ENCODE measurements at regions not wholly inside any gene's neighbourhood (a gene's known extent, or its start where the extent isn't known, plus 50 kb on each side); places are given as distances from the start of the nearest gene placed in this dataset.

DNA sequence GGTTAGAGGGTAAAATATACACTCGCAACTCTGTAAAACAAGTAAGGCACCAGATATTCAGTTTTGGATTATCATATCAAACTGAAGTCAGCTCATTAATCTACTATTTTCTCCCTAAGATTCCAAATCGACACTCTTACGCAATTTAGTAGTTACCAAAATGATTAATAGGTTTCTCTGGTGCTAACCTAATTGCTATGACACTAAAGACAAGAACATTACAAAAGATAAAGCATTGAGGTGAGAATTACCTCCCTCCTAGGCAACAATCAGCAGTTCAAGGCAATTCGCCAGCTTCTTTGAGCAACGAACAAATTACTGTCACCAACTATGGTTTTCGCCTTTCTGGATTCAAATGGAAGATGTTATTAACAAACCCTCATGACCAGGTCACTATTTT lies 1305.0 kb downstream of the ROBO2 start:
- H2AFZ ChIP-seq (ENCODE audit: low read length): no peak overlapping the region
- H3K4me2 ChIP-seq (ENCODE audit: extremely low read depth, insufficient read depth, low read length): no peak overlapping the region
- H3K9me3 ChIP-seq (ENCODE audit: control insufficient read depth, insufficient read depth, low read depth, low read length): no peaks in the 10 kb centered on the region
- no peak overlapping the region for H3K27ac ChIP-seq (ENCODE audit: insufficient read depth, low read length)
- no peaks in the 10 kb centered on the region for H4K20me1 ChIP-seq (ENCODE audit: control insufficient read depth, extremely low read depth, insufficient read depth, low read length)
- DNase-seq (ENCODE audit: low read depth in 2 of 2): no peak
- TF ChIP-seq EZH2 (IDR thresholded peaks at IDR 0.05; ENCODE audit: low read length, missing control alignments): no peak
- TF ChIP-seq, protein P1, sequence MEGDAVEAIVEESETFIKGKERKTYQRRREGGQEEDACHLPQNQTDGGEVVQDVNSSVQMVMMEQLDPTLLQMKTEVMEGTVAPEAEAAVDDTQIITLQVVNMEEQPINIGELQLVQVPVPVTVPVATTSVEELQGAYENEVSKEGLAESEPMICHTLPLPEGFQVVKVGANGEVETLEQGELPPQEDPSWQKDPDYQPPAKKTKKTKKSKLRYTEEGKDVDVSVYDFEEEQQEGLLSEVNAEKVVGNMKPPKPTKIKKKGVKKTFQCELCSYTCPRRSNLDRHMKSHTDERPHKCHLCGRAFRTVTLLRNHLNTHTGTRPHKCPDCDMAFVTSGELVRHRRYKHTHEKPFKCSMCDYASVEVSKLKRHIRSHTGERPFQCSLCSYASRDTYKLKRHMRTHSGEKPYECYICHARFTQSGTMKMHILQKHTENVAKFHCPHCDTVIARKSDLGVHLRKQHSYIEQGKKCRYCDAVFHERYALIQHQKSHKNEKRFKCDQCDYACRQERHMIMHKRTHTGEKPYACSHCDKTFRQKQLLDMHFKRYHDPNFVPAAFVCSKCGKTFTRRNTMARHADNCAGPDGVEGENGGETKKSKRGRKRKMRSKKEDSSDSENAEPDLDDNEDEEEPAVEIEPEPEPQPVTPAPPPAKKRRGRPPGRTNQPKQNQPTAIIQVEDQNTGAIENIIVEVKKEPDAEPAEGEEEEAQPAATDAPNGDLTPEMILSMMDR (conservative IDR thresholded peaks at IDR 0.05 in 1 of 2, IDR thresholded peaks at IDR 0.05 in 1 of 2; ENCODE audit: low read depth in 1 of 2, low read length in 2 of 2): no peak
- no peaks in the 10 kb centered on the region for H3K27me3 ChIP-seq (ENCODE audit: control insufficient read depth, insufficient read depth, low read length)
- no peaks in the 10 kb centered on the region for H3K4me1 ChIP-seq (ENCODE audit: control insufficient read depth, extremely low read depth, insufficient read depth, low read length)
- no peaks in the 10 kb centered on the region for H3K36me3 ChIP-seq (ENCODE audit: control insufficient read depth, insufficient read depth, low read length)
- no peaks in the 10 kb centered on the region for H3K79me2 ChIP-seq (ENCODE audit: control insufficient read depth, insufficient read depth, low read length)
- no peak overlapping the region for H3K4me3 ChIP-seq (replicated peaks in 1 of 4; ENCODE audit: control extremely low read depth in 1 of 4, insufficient read depth in 1 of 4, low read depth in 3 of 4, low read length in 4 of 4)
- H3K9ac ChIP-seq (ENCODE audit: insufficient read depth, low read length): no peak overlapping the region

DNA sequence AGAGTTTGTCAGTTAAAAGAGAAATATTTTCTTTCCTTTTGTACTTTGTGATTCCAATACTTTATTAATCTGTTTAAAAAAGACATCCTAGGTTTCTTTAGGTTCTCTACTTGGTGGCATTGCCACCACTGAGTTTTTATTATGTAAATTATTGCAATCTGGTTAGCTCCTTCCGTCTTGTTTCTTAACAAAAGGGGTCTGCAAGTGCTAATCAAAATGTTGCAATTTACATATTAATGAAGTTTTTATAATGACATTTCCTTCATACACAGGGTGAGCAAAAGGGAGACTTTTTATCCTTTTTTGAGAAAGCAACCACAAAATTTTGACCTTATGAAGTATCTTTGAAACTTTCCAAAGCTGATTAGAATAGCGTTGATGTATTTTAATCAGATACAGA lies 1307.3 kb downstream of the ROBO2 start:
- Histone ChIP-seq H3K4me2 (ENCODE audit: extremely low read depth, insufficient read depth, low read length) (no peak overlapping the region), H3K4me1 (ENCODE audit: control insufficient read depth, extremely low read depth, insufficient read depth, low read length) (no peaks in the 10 kb centered on the region), H3K27me3 (ENCODE audit: control insufficient read depth, insufficient read depth, low read length) (no peaks in the 10 kb centered on the region), H3K36me3 (ENCODE audit: control insufficient read depth, insufficient read depth, low read length) (no peaks in the 10 kb centered on the region), H2AFZ (ENCODE audit: low read length) (no peak overlapping the region), H3K27ac (ENCODE audit: insufficient read depth, low read length) (no peak overlapping the region), H4K20me1 (ENCODE audit: control insufficient read depth, extremely low read depth, insufficient read depth, low read length) (no peaks in the 10 kb centered on the region), H3K9ac (ENCODE audit: insufficient read depth, low read length) (no peak overlapping the region), H3K9me3 (ENCODE audit: control insufficient read depth, insufficient read depth, low read depth, low read length) (no peaks in the 10 kb centered on the region), H3K4me3 (replicated peaks in 1 of 4; ENCODE audit: control extremely low read depth in 1 of 4, insufficient read depth in 1 of 4, low read depth in 3 of 4, low read length in 4 of 4) (no peak overlapping the region), H3K79me2 (ENCODE audit: control insufficient read depth, insufficient read depth, low read length) (no peaks in the 10 kb centered on the region)
- no peak for TF ChIP-seq EZH2 (IDR thresholded peaks at IDR 0.05; ENCODE audit: low read length, missing control alignments)
- TF ChIP-seq, protein P1 (conservative IDR thresholded peaks at IDR 0.05 in 1 of 2, IDR thresholded peaks at IDR 0.05 in 1 of 2; ENCODE audit: low read depth in 1 of 2, low read length in 2 of 2): no peak
- DNase-seq (ENCODE audit: low read depth in 2 of 2): no peak

DNA sequence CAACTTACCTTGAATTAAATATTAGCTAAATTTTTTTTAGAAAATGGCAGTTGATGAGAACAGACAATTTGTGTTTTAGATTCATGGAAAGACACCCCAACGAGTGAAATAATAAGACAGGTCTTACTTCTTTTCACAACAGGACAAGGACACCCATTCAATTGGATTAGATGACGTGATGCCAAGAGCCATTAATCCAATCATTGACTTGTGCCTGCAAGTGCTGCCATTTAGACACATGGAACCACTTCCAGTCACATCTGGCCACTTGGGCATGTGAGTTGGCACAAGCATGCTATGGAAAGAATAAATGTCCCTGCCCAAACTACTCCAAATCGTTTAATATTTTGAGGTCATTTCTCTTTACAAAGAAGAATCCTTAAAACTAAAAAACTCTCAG lies 1308.8 kb downstream of the ROBO2 start:
- TF ChIP-seq, protein P1 (conservative IDR thresholded peaks at IDR 0.05 in 1 of 2, IDR thresholded peaks at IDR 0.05 in 1 of 2; ENCODE audit: low read depth in 1 of 2, low read length in 2 of 2): no peak
- no peak for TF ChIP-seq EZH2 (IDR thresholded peaks at IDR 0.05; ENCODE audit: low read length, missing control alignments)
- Histone ChIP-seq H3K27ac (ENCODE audit: insufficient read depth, low read length) (no peak overlapping the region), H3K79me2 (ENCODE audit: control insufficient read depth, insufficient read depth, low read length) (no peaks in the 10 kb centered on the region), H4K20me1 (ENCODE audit: control insufficient read depth, extremely low read depth, insufficient read depth, low read length) (no peaks in the 10 kb centered on the region), H3K36me3 (ENCODE audit: control insufficient read depth, insufficient read depth, low read length) (no peaks in the 10 kb centered on the region), H3K4me3 (replicated peaks in 1 of 4; ENCODE audit: control extremely low read depth in 1 of 4, insufficient read depth in 1 of 4, low read depth in 3 of 4, low read length in 4 of 4) (no peak overlapping the region), H2AFZ (ENCODE audit: low read length) (no peak overlapping the region), H3K27me3 (ENCODE audit: control insufficient read depth, insufficient read depth, low read length) (no peaks in the 10 kb centered on the region), H3K4me2 (ENCODE audit: extremely low read depth, insufficient read depth, low read length) (no peak overlapping the region), H3K4me1 (ENCODE audit: control insufficient read depth, extremely low read depth, insufficient read depth, low read length) (no peaks in the 10 kb centered on the region), H3K9me3 (ENCODE audit: control insufficient read depth, insufficient read depth, low read depth, low read length) (no peaks in the 10 kb centered on the region), H3K9ac (ENCODE audit: insufficient read depth, low read length) (no peak overlapping the region)
- DNase-seq (ENCODE audit: low read depth in 2 of 2): no peak

Data from fibroblast of lung (primary cell).